ENCODE measurements at regions not wholly inside any gene's neighbourhood (a gene's known extent, or its start where the extent isn't known, plus 50 kb on each side); places are given as distances from the start of the nearest gene placed in this dataset.
A peak's percentile ranks its signal among the peaks of the same experiment; 100 is the strongest.

DNA sequence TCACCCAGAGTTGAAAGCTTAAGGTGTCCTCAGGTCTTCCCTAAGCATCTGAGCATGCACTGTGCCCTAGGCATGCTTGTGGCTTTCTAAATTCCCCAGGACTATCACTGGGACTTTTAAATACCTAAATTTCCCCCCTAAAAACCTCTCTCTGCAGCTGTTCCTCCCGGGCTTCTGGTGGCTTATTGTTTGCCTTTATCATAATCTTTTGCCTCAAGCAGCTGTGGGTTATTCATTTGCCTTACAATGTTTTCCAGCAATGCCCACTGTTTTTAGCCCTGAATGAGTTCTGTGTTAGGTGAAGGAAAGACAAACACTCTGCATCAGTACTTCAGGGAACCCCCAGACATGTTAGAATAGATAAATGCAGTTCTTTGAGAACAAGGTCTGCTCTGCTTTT is 455.0 kb downstream of the ZIC3 start:
- Histone ChIP-seq H3K9me3 (replicated peaks; ENCODE audit: control insufficient read depth, insufficient read depth, low read length) (no peaks in the 10 kb centered on the region), H3K4me1 (ENCODE audit: control insufficient read depth, insufficient read depth, low read length) (no peaks in the 10 kb centered on the region)
- ATAC-seq, result no peak

DNA sequence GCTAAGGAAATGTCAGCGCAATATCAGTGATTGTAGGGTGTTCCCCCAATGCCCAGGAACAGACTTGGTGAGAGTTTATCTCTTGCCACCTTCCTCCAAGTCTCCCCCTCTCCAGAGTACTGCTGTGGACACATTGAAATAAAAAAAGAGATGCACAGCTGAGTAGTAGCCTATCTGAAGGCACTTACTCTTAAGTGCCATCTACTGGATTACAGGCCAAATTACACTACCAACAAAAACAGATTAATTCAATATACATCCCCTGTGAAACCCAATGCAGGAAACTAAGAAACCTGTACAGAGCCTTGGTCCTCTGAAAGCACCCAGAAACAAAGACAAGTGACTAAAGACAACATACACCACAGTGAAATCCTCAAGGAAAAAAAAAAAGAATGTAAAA is 460.3 kb downstream of the ZIC3 start:
- DNase-seq (ENCODE audit: low read depth, low spot score) (no peak), FAIRE-seq (no peak), ATAC-seq (peak; percentile 82)
- in situ Hi-C loops (cut with MboI) (no loop called here), intact Hi-C loops (cut with micrococcal nuclease; ENCODE audit: unreplicated experiment) (loop anchor here (2.0 to 10.0 kb wide), 2 partner anchors 593 to 1071 kb away; no protein-coding TSS in a partner anchor)
- WGBS (ENCODE audit: insufficient coverage, insufficient replicate concordance, low lambda C conversion rate, missing lambda C conversion rate), result 50% methylated on average over 1 of the region's 1 CpG
- H3K4me2 ChIP-seq (ENCODE audit: control insufficient read depth, insufficient read depth), result no peak overlapping the region
- RAD21 ChIA-PET (ENCODE audit: unreplicated experiment), result no interaction called here
- TF ChIP-seq CHD1 (IDR thresholded peaks at IDR 0.05; ENCODE audit: low read depth, low read length) (no peak), RAD21 (IDR thresholded peaks at IDR 0.05; ENCODE audit: insufficient read depth, low read depth, low read length) (peak; percentile 34; the same call in 1 of the 2 replicates), SP1 (IDR thresholded peaks at IDR 0.05; ENCODE audit: low read depth, low read length) (no peak), SMC3 (IDR thresholded peaks at IDR 0.05; ENCODE audit: borderline replicate concordance, low read length) (peak; percentile 23; the same call in 1 of the 2 replicates)
- TF ChIP-seq, protein P1, sequence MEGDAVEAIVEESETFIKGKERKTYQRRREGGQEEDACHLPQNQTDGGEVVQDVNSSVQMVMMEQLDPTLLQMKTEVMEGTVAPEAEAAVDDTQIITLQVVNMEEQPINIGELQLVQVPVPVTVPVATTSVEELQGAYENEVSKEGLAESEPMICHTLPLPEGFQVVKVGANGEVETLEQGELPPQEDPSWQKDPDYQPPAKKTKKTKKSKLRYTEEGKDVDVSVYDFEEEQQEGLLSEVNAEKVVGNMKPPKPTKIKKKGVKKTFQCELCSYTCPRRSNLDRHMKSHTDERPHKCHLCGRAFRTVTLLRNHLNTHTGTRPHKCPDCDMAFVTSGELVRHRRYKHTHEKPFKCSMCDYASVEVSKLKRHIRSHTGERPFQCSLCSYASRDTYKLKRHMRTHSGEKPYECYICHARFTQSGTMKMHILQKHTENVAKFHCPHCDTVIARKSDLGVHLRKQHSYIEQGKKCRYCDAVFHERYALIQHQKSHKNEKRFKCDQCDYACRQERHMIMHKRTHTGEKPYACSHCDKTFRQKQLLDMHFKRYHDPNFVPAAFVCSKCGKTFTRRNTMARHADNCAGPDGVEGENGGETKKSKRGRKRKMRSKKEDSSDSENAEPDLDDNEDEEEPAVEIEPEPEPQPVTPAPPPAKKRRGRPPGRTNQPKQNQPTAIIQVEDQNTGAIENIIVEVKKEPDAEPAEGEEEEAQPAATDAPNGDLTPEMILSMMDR (IDR thresholded peaks at IDR 0.05 in 2 of 3, conservative IDR thresholded peaks at IDR 0.05 in 1 of 3; ENCODE audit: control insufficient read depth in 2 of 3, extremely low read depth in 1 of 3, insufficient read depth in 1 of 3, low read depth in 3 of 3, low read length in 3 of 3), result peak; percentile 46 to 52 (median 50); a peak in 4 of 6 replicates
- BruUV-seq (replicated peaks), result no TSS peak
- no peaks in the 10 kb centered on the region for H4K20me1 ChIP-seq (ENCODE audit: control insufficient read depth, insufficient read depth)
- H3K27me3 ChIP-seq (replicated peaks in 1 of 2; ENCODE audit: control insufficient read depth in 2 of 2, insufficient read depth in 2 of 2, low read length in 1 of 2), result no peaks in the 10 kb centered on the region
- H3K4me3 ChIP-seq, result no peak overlapping the region
- SMC1A ChIA-PET (ENCODE audit: uncharacterized antibody, unreplicated experiment), result interaction anchor here (0.8 to 1.6 kb wide), 2 partner anchors 10 to 593 kb away, joined by 4 to 6 read pairs; no protein-coding TSS in a partner anchor
- no peak overlapping the region for H3K9ac ChIP-seq (ENCODE audit: control insufficient read depth, insufficient read depth, low read length)
- CTCF ChIA-PET, result interaction anchor here (1.0 to 2.3 kb wide), 4 partner anchors 10 to 594 kb away, joined by 3 to 8 read pairs (median 6); no protein-coding TSS in a partner anchor
- H3K36me3 ChIP-seq (ENCODE audit: control insufficient read depth in 2 of 2, insufficient read depth in 2 of 2, low read length in 1 of 2), result no peaks in the 10 kb centered on the region
- POLR2A ChIA-PET, result no interaction called here
- no peaks in the 10 kb centered on the region for H3K9me3 ChIP-seq (replicated peaks; ENCODE audit: control insufficient read depth, insufficient read depth, low read length)
- no peaks in the 10 kb centered on the region for H3K4me1 ChIP-seq (ENCODE audit: control insufficient read depth, insufficient read depth, low read length)
- no peak overlapping the region for H2AFZ ChIP-seq (ENCODE audit: control insufficient read depth, low read depth, low read length)
- H3K27ac ChIP-seq (ENCODE audit: control insufficient read depth, insufficient read depth), result no peak overlapping the region
- H3K79me2 ChIP-seq (ENCODE audit: control insufficient read depth, insufficient read depth, low read length), result no peaks in the 10 kb centered on the region

More for the DNA sequence above, 455.0 kb downstream of the ZIC3 start:
- in situ Hi-C loops (cut with MboI), result no loop called here
- no peak overlapping the region for H3K27ac ChIP-seq (ENCODE audit: control insufficient read depth, insufficient read depth)
- no peak overlapping the region for H2AFZ ChIP-seq (ENCODE audit: control insufficient read depth, low read depth, low read length)
- no peak overlapping the region for H3K4me2 ChIP-seq (ENCODE audit: control insufficient read depth, insufficient read depth)
- FAIRE-seq (no peak), DNase-seq (ENCODE audit: low read depth, low spot score) (no peak)
- CTCF ChIA-PET, result interaction anchor here (1.0 kb wide), 1 partner anchor 71 kb away, joined by 3 read pairs; no protein-coding TSS in a partner anchor
- no peaks in the 10 kb centered on the region for H3K36me3 ChIP-seq (ENCODE audit: control insufficient read depth in 2 of 2, insufficient read depth in 2 of 2, low read length in 1 of 2)
- intact Hi-C loops (cut with micrococcal nuclease; ENCODE audit: unreplicated experiment), result loop anchor here (10.0 kb wide), 1 partner anchor 1066 kb away; no protein-coding TSS in a partner anchor
- no peak overlapping the region for H3K9ac ChIP-seq (ENCODE audit: control insufficient read depth, insufficient read depth, low read length)
- no TSS peak for BruUV-seq (replicated peaks)
- H4K20me1 ChIP-seq (ENCODE audit: control insufficient read depth, insufficient read depth), result no peaks in the 10 kb centered on the region
- H3K79me2 ChIP-seq (ENCODE audit: control insufficient read depth, insufficient read depth, low read length), result no peaks in the 10 kb centered on the region
- SMC1A ChIA-PET (ENCODE audit: uncharacterized antibody, unreplicated experiment), result no interaction called here
- WGBS (ENCODE audit: insufficient coverage, insufficient replicate concordance, low lambda C conversion rate, missing lambda C conversion rate), result 0% methylated on average over 1 of the region's 1 CpG
- RAD21 ChIA-PET (ENCODE audit: unreplicated experiment), result no interaction called here
- POLR2A ChIA-PET, result interaction anchor here (0.5 kb wide), 1 partner anchor 34 kb away, joined by 3 read pairs; no protein-coding TSS in a partner anchor
- TF ChIP-seq ZNF274 (IDR thresholded peaks at IDR 0.05; ENCODE audit: insufficient read depth, insufficient read length), result no peak
- TF ChIP-seq HDGF (IDR thresholded peaks at IDR 0.05), result no peak
- TF ChIP-seq BACH1 (IDR thresholded peaks at IDR 0.05; ENCODE audit: borderline replicate concordance), result no peak
- no peak for TF ChIP-seq BRCA1 (IDR thresholded peaks at IDR 0.05; ENCODE audit: low read depth, low read length)
- no peak for TF ChIP-seq SMARCA5 (IDR thresholded peaks at IDR 0.05)
- no peak for TF ChIP-seq IKZF2 (IDR thresholded peaks at IDR 0.05)
- no peak for TF ChIP-seq ZSCAN29 (IDR thresholded peaks at IDR 0.05)
- no peak for TF ChIP-seq POLR2AphosphoS2 (IDR thresholded peaks at IDR 0.05; ENCODE audit: low read depth, low read length)
- no peak for TF ChIP-seq CBX3 (IDR thresholded peaks at IDR 0.05; ENCODE audit: borderline replicate concordance, low read depth)
- TF ChIP-seq POU2F2 (IDR thresholded peaks at IDR 0.05; ENCODE audit: borderline replicate concordance, low read depth, low read length), result no peak
- no peak for TF ChIP-seq TCF7 (IDR thresholded peaks at IDR 0.05; ENCODE audit: borderline replicate concordance)
- TF ChIP-seq TBL1XR1 (IDR thresholded peaks at IDR 0.05; ENCODE audit: low read depth, low read length), result no peak
- no peak for TF ChIP-seq RAD21 (IDR thresholded peaks at IDR 0.05; ENCODE audit: insufficient read depth, low read depth, low read length)
- no peak overlapping the region for H3K4me3 ChIP-seq
- no peaks in the 10 kb centered on the region for H3K27me3 ChIP-seq (replicated peaks in 1 of 2; ENCODE audit: control insufficient read depth in 2 of 2, insufficient read depth in 2 of 2, low read length in 1 of 2)

Measured in GM12878 (cell line).